ENCODE measurements at regions not wholly inside any gene's neighbourhood (a gene's known extent, or its start where the extent isn't known, plus 50 kb on each side); places are given as distances from the start of the nearest gene placed in this dataset.

GRCh38 chr7:31398815-31399214 lies 58.3 kb upstream of the NEUROD6 start:
- DNase-seq = no peak

- DNase-seq = no peak
Measured at GRCh38 chr7:31407178-31407676, 66.7 kb upstream of the NEUROD6 start.

GRCh38 chr7:31408140-31408729 lies 67.7 kb upstream of the NEUROD6 start:
- no peak for DNase-seq

- no peak for DNase-seq
Measured at GRCh38 chr7:31410265-31410664, 69.7 kb upstream of the NEUROD6 start.

GRCh38 chr7:31411416-31411815 lies 70.9 kb upstream of the NEUROD6 start:
- DNase-seq = no peak

- no peak for DNase-seq
Measured at GRCh38 chr7:31413766-31414165, 73.2 kb upstream of the NEUROD6 start.

GRCh38 chr7:31416381-31416870 lies 75.9 kb upstream of the NEUROD6 start:
- DNase-seq = peak; percentile 3

- no peak for DNase-seq
Measured at GRCh38 chr7:31418928-31419327, 78.4 kb upstream of the NEUROD6 start.

GRCh38 chr7:31419505-31420055 lies 79.1 kb upstream of the NEUROD6 start:
- DNase-seq = no peak

GRCh38 chr7:31420948-31421347 lies 80.4 kb upstream of the NEUROD6 start:
- no peak for DNase-seq

- no peak for DNase-seq
Measured at GRCh38 chr7:31421607-31422006, 81.1 kb upstream of the NEUROD6 start.

GRCh38 chr7:31423994-31424393 lies 83.5 kb upstream of the NEUROD6 start:
- no peak for DNase-seq

GRCh38 chr7:31432176-31432575 lies 81.7 kb upstream of the ITPRID1 start:
- no peak for DNase-seq

- no peak for DNase-seq
Measured at GRCh38 chr7:31432836-31433340, 81.0 kb upstream of the ITPRID1 start.

- DNase-seq = no peak
Measured at GRCh38 chr7:31437250-31437865, 76.5 kb upstream of the ITPRID1 start.

GRCh38 chr7:31439165-31439564 lies 74.7 kb upstream of the ITPRID1 start:
- no peak for DNase-seq

- no peak for DNase-seq
Measured at GRCh38 chr7:31440511-31440910, 73.4 kb upstream of the ITPRID1 start.

- DNase-seq = no peak
Measured at GRCh38 chr7:31442626-31443025, 71.3 kb upstream of the ITPRID1 start.

- DNase-seq = peak; percentile 41
Measured at GRCh38 chr7:31443457-31443856, 70.4 kb upstream of the ITPRID1 start.

- no peak for DNase-seq
Measured at GRCh38 chr7:31444196-31444595, 69.7 kb upstream of the ITPRID1 start.

- DNase-seq = no peak
Measured at GRCh38 chr7:31445686-31446355, 68.1 kb upstream of the ITPRID1 start.

GRCh38 chr7:31448649-31449048 lies 65.2 kb upstream of the ITPRID1 start:
- DNase-seq = no peak

- DNase-seq = no peak
Measured at GRCh38 chr7:31455844-31456243, 58.0 kb upstream of the ITPRID1 start.
